ENCODE measurements at regions not wholly inside any gene's neighbourhood (a gene's known extent, or its start where the extent isn't known, plus 50 kb on each side); places are given as distances from the start of the nearest gene placed in this dataset.

DNA sequence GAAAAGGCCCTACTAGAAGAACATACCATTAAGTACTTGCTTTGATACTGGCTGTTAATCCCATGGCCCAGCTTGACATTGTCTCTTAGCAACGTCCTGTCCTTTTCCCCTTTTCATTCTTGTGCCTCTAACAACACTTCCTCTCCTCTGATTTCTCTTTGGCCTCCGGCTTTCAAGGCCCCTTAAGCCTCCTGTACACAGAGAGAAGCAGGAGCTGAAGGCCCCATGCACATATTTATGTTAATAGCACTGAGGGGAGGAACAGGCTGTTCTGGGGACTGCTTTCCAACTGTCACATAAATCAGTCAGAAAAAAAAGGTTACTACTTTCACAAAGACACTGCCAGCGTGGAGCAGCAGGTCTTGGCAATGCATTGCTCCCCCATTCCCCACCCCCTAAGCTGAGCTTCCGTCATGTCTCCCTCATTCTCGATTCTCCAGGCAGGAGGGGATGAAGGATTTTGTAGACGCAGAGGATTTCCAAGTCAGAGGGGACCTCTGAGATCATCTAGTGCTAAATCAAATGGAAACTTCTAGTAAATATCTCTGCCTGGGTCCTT, 257.4 kb upstream of the ADAMTS9 start:
- Histone ChIP-seq H3K4me1 (ENCODE audit: control insufficient read depth, insufficient read depth, low read length) (peaks cover 19% of the 10 kb centered on the region), H3K36me3 (ENCODE audit: control insufficient read depth, insufficient read depth, low read length) (no peaks in the 10 kb centered on the region), H3K27ac (ENCODE audit: insufficient read depth, low read depth, low read length, poor library complexity, severe bottlenecking) (peak overlapping the region; percentile 97), H3K27me3 (ENCODE audit: control insufficient read depth, insufficient read depth, low read length, poor library complexity, severe bottlenecking) (no peaks in the 10 kb centered on the region), H3K4me3 (ENCODE audit: insufficient read depth, low read depth, low read length) (peak overlapping the region; percentile 10), H3K9me3 (ENCODE audit: control insufficient read depth, low read length) (no peaks in the 10 kb centered on the region)
- 8 to 9% methylated on average over 4 to 6 of the region's 6 CpGs for WGBS, 2 experiments

DNA sequence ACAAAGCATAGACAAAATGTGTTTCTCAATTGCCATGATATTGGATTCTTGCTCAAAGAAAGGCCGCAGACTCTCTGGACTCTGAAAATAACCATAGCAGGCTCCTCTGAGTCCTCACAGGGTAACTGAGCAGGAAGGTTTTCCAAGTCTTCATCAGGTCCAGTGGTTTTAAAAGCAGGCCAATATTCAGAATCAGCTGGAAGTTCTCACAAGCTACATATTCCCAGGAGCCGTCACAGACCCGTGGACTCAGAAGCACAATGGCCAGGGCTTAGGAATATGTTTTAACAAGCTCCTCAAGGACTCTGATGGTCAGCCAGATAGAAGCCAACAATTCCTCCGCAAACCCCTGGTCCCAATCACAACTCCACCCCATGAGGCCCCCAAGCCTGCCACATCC, 256.1 kb upstream of the ADAMTS9 start:
- 93 to 98% methylated on average over 4 of the region's 4 CpGs for WGBS, 2 experiments
- Histone ChIP-seq H3K4me3 (ENCODE audit: insufficient read depth, low read depth, low read length) (no peak overlapping the region), H3K27ac (ENCODE audit: insufficient read depth, low read depth, low read length, poor library complexity, severe bottlenecking) (no peak overlapping the region), H3K9me3 (ENCODE audit: control insufficient read depth, low read length) (no peaks in the 10 kb centered on the region), H3K4me1 (ENCODE audit: control insufficient read depth, insufficient read depth, low read length) (peaks cover 19% of the 10 kb centered on the region), H3K27me3 (ENCODE audit: control insufficient read depth, insufficient read depth, low read length, poor library complexity, severe bottlenecking) (no peaks in the 10 kb centered on the region), H3K36me3 (ENCODE audit: control insufficient read depth, insufficient read depth, low read length) (no peaks in the 10 kb centered on the region)

DNA sequence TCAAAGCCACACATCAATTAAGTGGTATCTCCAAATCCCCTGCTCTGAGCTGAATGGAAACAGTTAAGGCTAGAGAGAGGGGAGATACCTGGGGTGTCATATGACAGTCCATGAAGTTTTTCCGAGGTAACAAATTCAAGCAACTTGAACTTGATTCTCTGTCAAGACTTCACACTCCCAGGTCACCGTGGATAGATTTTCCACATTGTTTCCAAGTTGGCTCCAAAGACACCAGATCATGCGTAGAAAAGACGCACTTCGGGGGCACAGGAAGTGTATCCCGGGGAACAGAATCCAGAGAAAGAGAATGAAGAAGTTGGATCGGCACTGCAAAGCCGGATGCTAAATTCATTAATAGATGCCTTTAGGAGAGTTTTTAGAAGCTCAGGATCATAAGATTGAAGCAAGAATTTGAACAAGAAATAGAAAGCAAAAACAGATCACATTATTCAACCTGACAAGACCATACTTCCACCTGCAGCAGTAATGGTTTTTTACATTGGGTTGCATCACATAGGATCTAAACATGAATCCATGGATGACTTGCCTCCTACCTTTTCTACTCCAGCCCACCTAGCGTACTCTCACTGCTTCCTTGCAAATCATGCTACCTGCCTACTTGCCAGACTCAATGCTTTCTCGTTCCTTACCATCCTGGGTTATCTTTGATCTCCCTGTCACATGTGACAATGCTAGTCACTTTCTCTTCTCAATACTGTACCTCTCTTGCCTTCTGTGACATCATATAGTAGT, 253.0 kb upstream of the ADAMTS9 start:
- H3K27me3 ChIP-seq (ENCODE audit: control insufficient read depth, insufficient read depth, low read length, poor library complexity, severe bottlenecking): no peaks in the 10 kb centered on the region
- peaks cover 17% of the 10 kb centered on the region for H3K4me1 ChIP-seq (ENCODE audit: control insufficient read depth, insufficient read depth, low read length)
- no peak overlapping the region for H3K27ac ChIP-seq (ENCODE audit: insufficient read depth, low read depth, low read length, poor library complexity, severe bottlenecking)
- H3K9me3 ChIP-seq (ENCODE audit: control insufficient read depth, low read length): no peaks in the 10 kb centered on the region
- 90 to 93% methylated on average over 10 of the region's 10 CpGs for WGBS, 2 experiments
- no peak overlapping the region for H3K4me3 ChIP-seq (ENCODE audit: insufficient read depth, low read depth, low read length)
- no peaks in the 10 kb centered on the region for H3K36me3 ChIP-seq (ENCODE audit: control insufficient read depth, insufficient read depth, low read length)

DNA sequence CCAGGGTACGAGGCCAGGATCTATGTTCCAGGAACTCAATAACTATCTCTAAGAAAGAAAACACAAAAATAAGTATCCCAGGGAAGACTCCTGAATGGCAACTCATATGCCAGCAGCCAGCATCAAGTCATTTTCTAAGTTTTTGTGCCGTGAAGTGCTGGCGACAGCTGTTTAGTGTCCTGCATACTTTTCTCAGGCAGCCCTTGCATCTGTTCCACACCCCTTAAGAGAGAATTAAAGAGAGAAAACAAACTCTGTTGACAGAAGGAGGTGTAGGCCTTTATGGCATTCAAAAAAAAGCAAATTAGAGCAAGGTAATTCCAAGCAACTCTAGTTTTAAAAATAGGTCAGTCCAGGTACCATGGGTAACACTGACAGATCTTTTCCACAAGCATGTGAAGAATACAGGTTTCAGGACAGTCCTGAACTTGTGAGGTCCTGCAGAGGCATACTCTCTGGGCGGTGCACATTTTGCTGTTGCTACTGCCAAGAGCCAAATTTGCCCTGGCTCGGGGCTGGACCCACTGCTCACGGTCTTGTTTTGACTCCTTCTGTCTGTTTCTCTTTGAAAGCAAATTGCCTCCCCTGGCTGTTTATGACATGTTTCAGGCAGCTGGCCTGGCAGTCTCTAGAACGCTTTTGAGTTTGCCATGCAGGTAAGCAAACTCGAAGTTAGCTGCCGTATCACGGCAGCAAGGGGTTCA, 252.1 kb upstream of the ADAMTS9 start:
- Histone ChIP-seq H3K4me3 (ENCODE audit: insufficient read depth, low read depth, low read length) (no peak overlapping the region), H3K36me3 (ENCODE audit: control insufficient read depth, insufficient read depth, low read length) (no peaks in the 10 kb centered on the region), H3K27me3 (ENCODE audit: control insufficient read depth, insufficient read depth, low read length, poor library complexity, severe bottlenecking) (no peaks in the 10 kb centered on the region), H3K9me3 (ENCODE audit: control insufficient read depth, low read length) (no peaks in the 10 kb centered on the region), H3K4me1 (ENCODE audit: control insufficient read depth, insufficient read depth, low read length) (peaks cover 12% of the 10 kb centered on the region), H3K27ac (ENCODE audit: insufficient read depth, low read depth, low read length, poor library complexity, severe bottlenecking) (no peak overlapping the region)
- WGBS, 2 experiments: 94% methylated on average over 10 of the region's 10 CpGs

DNA sequence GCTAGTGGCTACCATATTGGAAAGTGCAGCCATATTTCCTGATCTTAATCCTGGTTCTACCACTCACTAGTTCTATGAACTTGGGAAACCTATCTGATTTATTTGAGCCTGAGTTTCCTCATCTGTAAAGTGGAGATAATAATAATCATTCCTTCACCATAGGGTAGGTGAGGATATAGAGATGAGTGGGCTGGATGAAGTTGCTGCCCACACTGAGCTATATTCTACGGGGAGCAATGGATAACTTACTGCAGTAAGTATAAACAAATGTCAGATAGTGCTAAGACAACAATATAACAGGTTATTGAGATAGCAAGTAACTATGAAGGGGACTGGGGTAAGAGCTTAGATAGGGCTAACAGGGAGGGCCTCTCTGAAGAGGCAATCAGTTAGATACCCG, 251.5 kb upstream of the ADAMTS9 start:
- WGBS, 2 experiments: 61 to 87% methylated on average over 2 of the region's 2 CpGs
- no peak overlapping the region for H3K4me3 ChIP-seq (ENCODE audit: insufficient read depth, low read depth, low read length)
- H3K4me1 ChIP-seq (ENCODE audit: control insufficient read depth, insufficient read depth, low read length): peaks cover 7% of the 10 kb centered on the region
- H3K27me3 ChIP-seq (ENCODE audit: control insufficient read depth, insufficient read depth, low read length, poor library complexity, severe bottlenecking): no peaks in the 10 kb centered on the region
- H3K9me3 ChIP-seq (ENCODE audit: control insufficient read depth, low read length): no peaks in the 10 kb centered on the region
- H3K27ac ChIP-seq (ENCODE audit: insufficient read depth, low read depth, low read length, poor library complexity, severe bottlenecking): no peak overlapping the region
- no peaks in the 10 kb centered on the region for H3K36me3 ChIP-seq (ENCODE audit: control insufficient read depth, insufficient read depth, low read length)

DNA sequence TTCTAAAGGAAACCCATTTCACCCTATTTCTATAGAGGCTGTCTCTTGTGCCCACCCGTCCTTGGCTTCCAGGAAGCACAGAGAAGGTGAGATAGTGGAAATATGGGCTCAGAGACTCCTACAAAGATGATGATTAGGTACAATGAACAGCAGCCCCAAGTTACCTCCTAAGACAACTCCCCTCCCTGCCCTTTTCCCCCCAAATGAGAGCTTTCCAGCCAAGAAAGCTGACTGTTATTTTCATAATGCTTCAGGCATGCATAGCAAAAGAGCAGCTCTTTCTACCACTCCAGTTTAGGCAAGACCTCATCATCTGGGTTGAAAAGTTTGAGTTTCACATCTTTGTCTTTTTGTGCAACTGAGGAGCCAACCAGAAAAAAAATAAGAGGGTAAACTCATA, 248.8 kb upstream of the ADAMTS9 start:
- 80 to 100% methylated on average over 1 of the region's 1 CpG for WGBS, 2 experiments
- Histone ChIP-seq H3K27ac (ENCODE audit: insufficient read depth, low read depth, low read length, poor library complexity, severe bottlenecking) (no peak overlapping the region), H3K9me3 (ENCODE audit: control insufficient read depth, low read length) (no peaks in the 10 kb centered on the region), H3K4me1 (ENCODE audit: control insufficient read depth, insufficient read depth, low read length) (no peaks in the 10 kb centered on the region), H3K36me3 (ENCODE audit: control insufficient read depth, insufficient read depth, low read length) (no peaks in the 10 kb centered on the region), H3K4me3 (ENCODE audit: insufficient read depth, low read depth, low read length) (no peak overlapping the region), H3K27me3 (ENCODE audit: control insufficient read depth, insufficient read depth, low read length, poor library complexity, severe bottlenecking) (no peaks in the 10 kb centered on the region)

DNA sequence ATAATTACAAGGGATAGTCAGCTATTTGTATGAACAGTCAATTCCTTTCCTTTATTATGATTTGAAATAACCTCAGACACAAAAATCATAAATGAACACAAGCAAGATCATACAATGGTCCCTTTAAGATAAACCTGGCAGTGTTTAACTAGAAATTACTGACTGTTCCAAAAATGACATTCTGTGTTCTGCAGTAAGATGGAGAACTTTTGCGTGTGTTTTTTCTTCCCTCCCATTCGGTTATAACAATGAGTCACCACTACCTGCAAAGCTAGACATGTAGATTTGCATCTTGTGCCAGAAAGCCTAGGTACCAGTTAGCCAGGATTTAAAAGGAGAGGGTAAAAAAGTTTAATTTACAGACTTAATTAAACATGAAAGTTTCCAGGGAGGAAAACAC, 248.2 kb upstream of the ADAMTS9 start:
- Histone ChIP-seq H3K27ac (ENCODE audit: insufficient read depth, low read depth, low read length, poor library complexity, severe bottlenecking) (no peak overlapping the region), H3K4me3 (ENCODE audit: insufficient read depth, low read depth, low read length) (no peak overlapping the region), H3K36me3 (ENCODE audit: control insufficient read depth, insufficient read depth, low read length) (no peaks in the 10 kb centered on the region), H3K4me1 (ENCODE audit: control insufficient read depth, insufficient read depth, low read length) (no peaks in the 10 kb centered on the region), H3K9me3 (ENCODE audit: control insufficient read depth, low read length) (no peaks in the 10 kb centered on the region), H3K27me3 (ENCODE audit: control insufficient read depth, insufficient read depth, low read length, poor library complexity, severe bottlenecking) (no peaks in the 10 kb centered on the region)
- 98 to 100% methylated on average over 2 of the region's 2 CpGs for WGBS, 2 experiments

DNA sequence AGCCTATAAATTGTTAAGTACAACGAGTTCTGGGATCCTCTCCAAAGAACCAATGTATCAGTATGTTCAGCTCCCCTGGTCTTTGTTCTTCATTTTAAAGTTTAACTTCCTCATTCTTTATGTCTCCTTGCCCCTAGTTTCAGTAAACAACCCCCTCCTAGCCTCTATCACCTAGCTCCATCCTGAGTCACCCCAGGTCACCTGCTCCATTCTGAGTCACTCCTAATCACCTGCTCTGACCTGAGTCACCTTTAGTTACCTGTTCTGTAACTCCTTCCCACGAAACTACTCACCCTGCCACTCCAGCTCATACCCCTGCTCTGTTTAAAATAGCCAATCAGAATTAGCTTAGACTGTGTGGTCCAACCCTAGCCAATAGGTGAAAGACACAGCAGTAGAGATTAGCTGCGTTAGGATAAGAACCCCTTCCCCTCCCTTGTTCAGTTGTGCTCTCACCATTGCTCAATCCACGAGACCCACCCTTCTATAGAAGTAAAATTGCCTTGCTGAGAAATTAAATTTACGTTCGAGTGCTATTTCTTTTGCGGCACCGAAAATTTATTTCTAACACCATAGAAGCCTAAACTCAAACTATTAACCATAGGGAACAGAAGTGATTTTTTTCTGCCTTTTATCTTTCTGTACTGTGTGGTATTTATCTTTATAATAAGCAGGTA, 245.0 kb upstream of the ADAMTS9 start:
- no peak overlapping the region for H3K27ac ChIP-seq (ENCODE audit: insufficient read depth, low read depth, low read length, poor library complexity, severe bottlenecking)
- WGBS, 2 experiments: 90 to 93% methylated on average over 4 to 8 of the region's 8 CpGs
- no peaks in the 10 kb centered on the region for H3K4me1 ChIP-seq (ENCODE audit: control insufficient read depth, insufficient read depth, low read length)
- H3K9me3 ChIP-seq (ENCODE audit: control insufficient read depth, low read length): no peaks in the 10 kb centered on the region
- no peaks in the 10 kb centered on the region for H3K27me3 ChIP-seq (ENCODE audit: control insufficient read depth, insufficient read depth, low read length, poor library complexity, severe bottlenecking)
- no peak overlapping the region for H3K4me3 ChIP-seq (ENCODE audit: insufficient read depth, low read depth, low read length)
- no peaks in the 10 kb centered on the region for H3K36me3 ChIP-seq (ENCODE audit: control insufficient read depth, insufficient read depth, low read length)

DNA sequence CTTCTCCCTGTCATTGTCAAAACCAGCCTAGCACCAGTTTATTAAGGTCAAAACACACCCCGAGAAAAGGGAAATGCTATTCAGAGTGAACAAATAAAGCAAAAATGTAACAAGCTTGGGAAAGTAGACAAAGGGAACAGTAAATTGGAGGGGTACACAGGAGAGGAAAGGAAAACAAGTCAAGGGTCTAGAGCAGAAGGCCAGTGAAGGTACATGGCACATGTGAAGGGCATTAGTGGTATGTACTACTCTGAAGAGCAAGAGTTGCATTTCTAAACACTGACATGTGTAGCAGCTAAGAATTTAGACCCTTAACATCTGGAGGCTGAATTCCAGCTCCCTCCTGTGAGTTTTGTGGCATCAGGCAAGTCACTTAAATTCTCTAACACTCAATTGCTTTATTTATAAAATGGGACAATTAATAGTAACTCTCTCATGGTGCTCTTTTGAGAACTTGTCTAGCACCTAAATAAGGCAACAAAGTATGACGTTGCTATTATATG, 244.3 kb upstream of the ADAMTS9 start:
- Histone ChIP-seq H3K9me3 (ENCODE audit: control insufficient read depth, low read length) (no peaks in the 10 kb centered on the region), H3K4me1 (ENCODE audit: control insufficient read depth, insufficient read depth, low read length) (no peaks in the 10 kb centered on the region), H3K36me3 (ENCODE audit: control insufficient read depth, insufficient read depth, low read length) (no peaks in the 10 kb centered on the region), H3K27me3 (ENCODE audit: control insufficient read depth, insufficient read depth, low read length, poor library complexity, severe bottlenecking) (no peaks in the 10 kb centered on the region), H3K27ac (ENCODE audit: insufficient read depth, low read depth, low read length, poor library complexity, severe bottlenecking) (no peak overlapping the region), H3K4me3 (ENCODE audit: insufficient read depth, low read depth, low read length) (no peak overlapping the region)
- 93 to 98% methylated on average over 1 to 2 of the region's 2 CpGs for WGBS, 2 experiments

DNA sequence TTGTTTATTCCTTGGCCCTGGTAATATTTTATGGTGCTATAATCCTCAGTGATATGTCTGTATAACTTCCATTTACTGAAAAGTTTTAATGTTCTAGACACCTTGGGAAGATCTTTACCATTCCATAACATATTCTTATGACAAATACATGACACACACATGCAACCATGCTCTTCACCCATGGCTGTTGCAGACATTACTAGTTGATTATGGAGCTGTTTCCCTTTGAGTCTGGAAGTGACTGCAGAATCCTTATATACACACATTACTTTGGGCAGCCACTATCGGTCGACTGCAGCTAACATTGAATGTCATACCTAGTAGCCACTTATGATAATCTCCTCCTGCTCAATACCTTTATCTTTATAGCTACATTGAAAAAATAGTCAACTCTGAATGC, 243.1 kb upstream of the ADAMTS9 start:
- 85 to 97% methylated on average over 2 of the region's 2 CpGs for WGBS, 2 experiments
- Histone ChIP-seq H3K36me3 (ENCODE audit: control insufficient read depth, insufficient read depth, low read length) (no peaks in the 10 kb centered on the region), H3K4me3 (ENCODE audit: insufficient read depth, low read depth, low read length) (no peak overlapping the region), H3K4me1 (ENCODE audit: control insufficient read depth, insufficient read depth, low read length) (no peaks in the 10 kb centered on the region), H3K27ac (ENCODE audit: insufficient read depth, low read depth, low read length, poor library complexity, severe bottlenecking) (no peak overlapping the region), H3K9me3 (ENCODE audit: control insufficient read depth, low read length) (no peaks in the 10 kb centered on the region), H3K27me3 (ENCODE audit: control insufficient read depth, insufficient read depth, low read length, poor library complexity, severe bottlenecking) (no peaks in the 10 kb centered on the region)

All from ectodermal cell (in vitro differentiated cells).